NOMO-1 treated with DMSO at 0.1 percent for 48 hours (cell line): ENCODE measurements at regions not wholly inside any gene's neighbourhood (a gene's known extent, or its start where the extent isn't known, plus 50 kb on each side); places are given as distances from the start of the nearest gene placed in this dataset.
"Not testable (repeated sequence)": the region's sequence is repeated elsewhere in the genome, so short reads cannot be mapped to it uniquely, and the experiment has no call there.

Source experiments
- DNase-seq: peaks from one replicate; lab custom pipeline; 2025; ENCODE audit not compliant: unreplicated experiment; lab: John Stamatoyannopoulos, UW

DNA sequence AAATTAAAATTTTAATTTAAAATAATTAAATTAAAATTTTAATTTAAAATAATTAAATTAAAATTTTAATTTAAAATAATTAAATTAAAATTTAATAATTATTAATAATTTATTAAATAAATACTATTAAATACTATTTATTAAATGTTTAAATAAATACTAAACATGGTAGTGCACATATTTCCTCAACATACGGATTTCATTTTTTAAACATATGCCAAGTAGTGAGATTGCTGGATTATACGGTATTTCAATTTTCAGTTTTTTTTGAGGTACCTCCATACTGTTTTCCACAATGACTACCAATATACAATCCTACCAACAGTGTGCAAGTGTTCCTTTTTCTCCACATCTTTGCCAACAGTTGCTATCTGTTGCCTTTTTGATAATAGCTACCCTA lies 852.9 kb upstream of the CDH8 start:
- no peak for DNase-seq

DNA sequence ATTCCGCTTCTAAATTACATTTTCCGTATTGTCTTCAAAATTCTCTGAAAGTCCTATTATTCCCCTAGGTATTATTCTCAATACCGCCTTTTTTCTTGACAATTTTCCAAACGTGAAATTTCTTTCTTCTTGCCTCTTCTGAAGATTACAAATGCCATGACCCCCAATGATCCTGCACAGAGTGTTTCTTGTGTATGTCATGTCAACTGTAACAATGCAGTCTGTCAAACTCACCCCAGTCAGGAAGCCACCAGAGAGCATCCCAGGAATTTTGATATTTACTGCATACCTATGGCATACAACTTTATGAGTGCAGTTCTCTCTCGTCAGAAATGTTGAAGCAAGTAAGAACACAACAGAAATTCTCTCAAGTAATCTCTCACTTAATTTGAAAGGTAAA lies 847.3 kb upstream of the CDH8 start:
- DNase-seq, result no peak

DNA sequence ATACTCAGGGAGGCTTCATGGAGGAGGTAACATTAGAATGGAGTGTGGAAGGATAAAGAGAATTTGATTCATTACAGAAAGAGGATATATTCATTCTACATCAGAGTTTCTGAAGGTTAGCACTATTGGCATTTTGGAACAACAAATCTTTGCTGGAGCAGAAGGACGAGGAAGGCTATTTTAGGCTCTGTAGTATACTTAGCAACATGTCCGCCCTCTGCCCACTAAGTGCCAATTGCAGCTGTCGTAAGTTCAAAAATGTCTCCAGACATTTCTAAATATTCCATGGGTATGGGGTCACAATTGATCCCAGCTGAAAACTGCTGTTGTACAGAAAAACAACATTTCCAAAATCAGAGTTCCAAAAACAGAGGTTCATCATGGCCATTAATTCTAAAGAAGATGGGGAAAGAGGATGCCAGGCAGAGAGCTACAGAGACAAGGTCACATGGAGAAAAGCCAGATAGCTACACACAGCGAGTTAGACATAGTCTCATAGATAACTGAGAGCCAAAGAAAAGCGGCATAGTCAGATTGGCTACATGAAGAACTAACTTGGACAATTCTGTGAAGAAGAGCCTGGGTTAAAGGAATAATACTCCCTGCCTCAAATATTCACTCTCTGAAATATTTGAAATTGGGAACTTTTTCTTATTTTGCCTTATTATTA lies 846.4 kb upstream of the CDH8 start:
- no peak for DNase-seq

DNA sequence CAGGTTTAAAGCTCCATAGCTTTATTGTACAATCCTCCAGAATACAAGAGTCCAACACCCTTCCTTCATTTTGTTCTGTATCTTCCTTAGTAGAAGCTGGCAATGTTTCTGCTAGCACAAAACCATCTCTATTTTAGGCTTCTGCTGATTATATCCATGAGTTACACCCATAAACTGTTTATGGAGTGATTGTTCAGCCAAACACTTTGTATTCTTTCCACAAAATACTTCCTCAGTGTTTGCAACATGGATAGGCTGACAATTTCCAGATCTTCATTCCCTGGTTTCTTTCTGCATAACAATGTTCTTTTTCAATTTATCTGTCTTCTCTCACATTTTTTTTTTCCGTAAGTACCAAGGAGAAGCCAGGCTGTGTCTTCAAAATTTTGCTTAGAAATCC lies 839.9 kb upstream of the CDH8 start:
- DNase-seq, result no peak

DNA sequence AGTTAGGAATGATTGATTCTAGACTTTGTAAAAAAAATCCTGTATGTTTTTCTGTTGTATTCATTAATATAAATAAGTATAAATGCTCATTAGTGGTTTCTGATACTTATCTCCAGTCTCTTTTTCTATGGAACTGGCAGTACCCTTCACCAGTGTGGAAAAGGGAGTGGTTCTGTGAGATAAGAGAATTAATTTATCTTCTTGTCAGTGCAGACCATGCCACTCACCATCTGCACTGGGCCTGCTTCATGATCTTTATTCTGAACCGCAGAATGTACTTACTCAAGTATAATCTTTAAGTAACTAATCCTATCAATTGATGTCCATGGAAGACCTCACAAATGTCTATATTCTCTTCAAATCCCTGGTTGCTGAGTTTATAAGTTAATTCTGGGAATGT lies 836.1 kb upstream of the CDH8 start:
- DNase-seq, result no peak

DNA sequence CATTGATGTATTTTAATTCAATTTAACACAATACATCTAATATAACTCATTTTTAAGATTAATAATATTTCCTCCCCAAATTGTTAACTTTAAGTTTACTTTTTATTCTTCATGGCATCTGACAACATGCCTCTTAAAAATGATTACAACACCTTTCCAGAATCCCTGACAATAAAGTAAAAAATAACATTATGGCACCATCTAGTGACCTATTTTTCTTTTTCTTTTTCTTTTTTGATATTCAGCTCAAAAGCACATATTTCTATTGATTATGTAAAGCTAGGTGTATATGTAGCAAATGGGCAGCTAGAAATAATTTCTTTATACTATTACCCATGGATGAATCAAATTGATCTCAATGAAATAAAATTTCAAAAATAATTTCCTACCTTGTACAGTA lies 834.3 kb upstream of the CDH8 start:
- no peak for DNase-seq

DNA sequence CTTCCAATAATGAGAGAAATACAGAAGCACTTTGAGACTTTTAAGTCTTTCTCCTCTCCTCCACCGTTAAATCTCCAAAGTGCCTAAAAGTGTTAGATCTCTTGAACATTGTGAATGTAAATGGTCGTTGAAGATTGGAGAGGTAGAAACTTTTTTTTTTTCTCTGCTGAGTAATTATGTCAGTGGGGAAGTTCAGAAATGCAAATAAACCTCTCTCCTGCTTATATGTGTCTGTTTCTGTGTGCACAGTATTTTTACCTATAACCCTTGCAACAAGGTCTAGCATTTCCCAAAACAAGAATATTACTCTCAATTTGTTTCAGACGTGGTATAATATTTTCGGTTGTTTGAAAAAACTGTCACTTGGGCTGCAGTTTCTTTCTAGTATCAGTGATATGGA lies 833.6 kb upstream of the CDH8 start:
- no peak for DNase-seq

DNA sequence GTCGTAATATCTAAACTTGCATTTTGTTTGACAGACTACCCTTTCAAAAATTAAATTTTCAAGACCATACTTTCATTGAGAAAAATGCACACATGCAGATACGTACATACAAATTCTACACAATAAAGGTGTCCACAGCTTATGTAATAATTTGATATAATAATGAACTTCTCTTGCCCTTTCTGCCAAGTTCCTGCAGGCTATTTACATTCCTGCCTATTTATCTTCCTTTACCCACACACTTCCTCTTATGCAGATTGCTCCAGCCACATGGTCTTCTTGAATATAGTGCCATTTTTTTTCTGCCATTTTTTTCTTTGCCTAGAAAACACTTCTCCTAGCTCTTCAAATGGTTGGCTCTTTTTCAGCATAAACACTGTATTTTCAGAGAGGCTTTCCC lies 826.9 kb upstream of the CDH8 start:
- DNase-seq, result no peak

DNA sequence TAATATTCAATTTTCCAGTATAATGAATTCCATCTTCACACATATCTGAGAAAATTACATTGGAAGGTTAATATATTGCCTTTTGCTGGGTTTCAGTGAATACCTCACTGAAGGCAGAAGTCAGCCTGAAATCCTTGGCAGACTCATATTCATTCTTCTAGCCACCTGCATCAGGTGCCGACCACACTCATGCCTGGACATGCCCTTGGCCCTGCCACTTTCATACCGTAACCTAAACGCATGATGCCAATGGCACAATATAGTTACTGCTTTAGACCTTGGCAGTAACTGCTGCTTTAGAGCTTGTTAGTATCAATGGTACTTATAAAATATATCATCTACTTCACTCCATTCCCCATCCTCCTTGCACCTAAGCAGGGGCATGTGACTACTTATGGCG lies 817.6 kb upstream of the CDH8 start:
- DNase-seq, result no peak

DNA sequence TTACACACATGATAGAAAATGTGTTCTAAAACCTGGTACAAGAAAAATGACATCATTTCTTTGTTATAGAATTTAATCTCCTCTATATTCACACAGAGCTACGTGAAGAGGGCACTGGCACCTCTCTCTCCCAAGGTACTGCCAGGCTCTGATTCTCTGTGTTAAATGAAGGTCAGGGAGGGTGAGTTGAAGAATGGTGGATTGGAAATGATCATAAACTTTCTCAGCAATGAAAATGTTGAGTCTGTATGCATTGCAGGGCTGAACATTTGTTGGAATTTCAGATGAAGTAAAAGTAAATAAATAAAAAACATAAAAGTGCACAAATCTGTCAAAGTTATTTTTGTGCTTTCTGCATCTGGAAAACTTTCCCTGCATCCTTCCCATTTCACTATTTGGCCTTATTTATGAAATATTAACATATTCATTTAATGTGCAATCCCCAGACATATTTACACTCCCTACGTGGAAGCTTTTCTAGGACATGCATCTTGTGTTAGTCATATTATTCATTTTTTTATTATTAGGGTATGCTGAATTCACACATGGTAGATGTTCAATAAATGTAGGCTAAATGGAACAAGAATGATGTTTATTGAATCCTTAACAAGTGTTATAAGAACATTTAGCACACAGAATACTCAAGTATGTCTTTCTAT lies 810.3 kb upstream of the CDH8 start:
- no peak for DNase-seq

DNA sequence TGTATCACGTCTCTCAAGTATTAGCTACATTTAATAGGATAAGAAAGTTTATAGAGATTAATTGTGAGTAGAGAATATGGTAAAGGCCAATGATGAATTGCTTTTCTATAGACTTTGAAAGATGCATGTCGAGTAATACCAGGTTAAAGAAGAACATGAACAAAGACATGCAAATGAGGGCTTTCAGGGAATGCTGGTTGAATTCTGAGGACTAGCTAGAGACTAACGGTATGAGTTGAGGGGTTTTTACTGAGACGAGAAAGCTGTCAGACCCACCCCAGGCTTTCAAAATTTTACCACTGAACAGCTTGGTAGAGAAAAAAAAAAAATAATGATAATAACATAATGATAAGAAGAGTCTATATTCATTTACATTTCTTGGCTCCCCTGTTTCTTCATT lies 796.0 kb upstream of the CDH8 start:
- DNase-seq, result no peak

DNA sequence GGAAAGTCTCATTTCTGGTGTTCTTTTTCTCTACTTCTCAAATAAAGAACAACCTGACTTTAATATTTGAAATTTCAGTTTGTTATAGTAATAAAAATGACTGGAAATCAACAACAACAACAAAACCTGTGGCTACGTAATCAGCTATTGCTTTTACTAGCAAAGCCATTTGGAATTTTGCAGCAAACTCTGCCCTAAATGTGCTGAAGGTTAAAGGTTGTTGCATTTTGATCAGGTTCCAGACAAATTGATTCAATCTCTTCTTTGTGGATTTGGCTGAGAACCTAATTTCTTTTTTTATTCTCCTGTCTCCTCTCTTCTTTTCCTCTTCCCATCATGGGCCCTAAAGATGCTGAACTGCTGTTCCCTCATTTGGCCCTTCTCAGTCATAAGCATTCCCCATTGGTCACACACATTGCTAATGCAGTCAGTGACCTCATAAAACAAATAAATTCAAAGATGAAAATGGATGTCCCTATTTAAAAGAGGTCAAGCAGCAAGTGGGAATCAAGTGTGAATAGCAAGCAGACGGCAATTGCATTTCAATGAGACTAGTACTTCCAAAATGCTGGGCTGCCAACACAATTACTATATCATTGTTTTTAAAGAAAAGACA lies 795.1 kb upstream of the CDH8 start:
- DNase-seq, result no peak

DNA sequence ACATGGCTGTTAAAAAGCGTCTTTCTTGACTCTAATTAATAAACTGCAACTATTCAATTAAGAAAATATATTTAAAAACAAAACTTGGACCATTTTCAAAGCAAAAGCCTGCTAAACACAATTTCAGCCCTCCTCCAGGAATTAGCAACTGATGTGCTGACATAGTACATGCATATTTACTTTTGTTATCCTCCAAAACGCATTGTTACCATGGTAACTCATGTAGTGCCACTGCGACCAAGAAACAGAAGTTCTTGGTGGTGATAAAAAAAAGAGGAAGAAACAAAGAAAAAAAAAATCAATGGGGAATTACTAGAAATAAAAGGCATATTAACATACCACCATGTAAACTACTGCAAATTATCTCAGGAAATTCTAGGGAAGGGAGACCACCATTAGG lies 793.4 kb upstream of the CDH8 start:
- DNase-seq, result peak; percentile 15

DNA sequence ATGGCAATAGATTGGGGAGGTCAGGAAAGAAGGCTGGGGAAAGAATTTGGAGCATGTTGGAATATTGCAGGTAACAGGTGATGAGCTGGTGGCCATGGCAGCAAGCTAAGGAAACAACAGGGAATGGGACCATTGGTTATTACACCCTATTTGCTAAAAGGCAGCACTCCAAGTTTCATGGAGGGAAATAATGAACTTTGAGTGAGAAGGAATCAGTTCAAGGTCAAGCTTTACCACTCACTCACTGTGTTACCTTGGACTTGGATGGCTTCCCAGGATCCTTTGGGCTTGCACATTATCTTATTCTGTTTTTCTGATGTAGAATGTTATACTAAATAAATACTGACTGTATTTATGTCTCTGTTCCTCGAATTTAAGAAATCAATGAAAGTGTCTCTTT lies 792.8 kb upstream of the CDH8 start:
- no peak for DNase-seq

DNA sequence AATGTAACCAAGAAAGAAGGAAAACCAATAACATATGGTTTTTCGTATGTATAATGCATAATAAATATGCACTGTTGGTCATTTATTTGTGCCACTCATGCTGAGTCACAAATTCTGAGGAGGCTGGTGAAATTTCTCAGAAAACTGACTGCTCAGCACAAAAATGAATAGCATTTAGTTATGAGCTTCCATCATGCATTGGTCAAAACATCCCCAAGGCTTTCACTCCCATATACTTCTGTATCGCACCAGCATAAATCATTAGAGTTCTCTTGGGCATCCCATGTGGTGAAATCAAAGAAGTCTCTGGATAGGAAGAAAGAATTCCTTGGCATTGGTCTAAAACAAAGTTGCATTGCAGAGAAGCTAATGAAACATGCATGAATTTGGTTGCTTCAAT lies 785.6 kb upstream of the CDH8 start:
- DNase-seq, result no peak

DNA sequence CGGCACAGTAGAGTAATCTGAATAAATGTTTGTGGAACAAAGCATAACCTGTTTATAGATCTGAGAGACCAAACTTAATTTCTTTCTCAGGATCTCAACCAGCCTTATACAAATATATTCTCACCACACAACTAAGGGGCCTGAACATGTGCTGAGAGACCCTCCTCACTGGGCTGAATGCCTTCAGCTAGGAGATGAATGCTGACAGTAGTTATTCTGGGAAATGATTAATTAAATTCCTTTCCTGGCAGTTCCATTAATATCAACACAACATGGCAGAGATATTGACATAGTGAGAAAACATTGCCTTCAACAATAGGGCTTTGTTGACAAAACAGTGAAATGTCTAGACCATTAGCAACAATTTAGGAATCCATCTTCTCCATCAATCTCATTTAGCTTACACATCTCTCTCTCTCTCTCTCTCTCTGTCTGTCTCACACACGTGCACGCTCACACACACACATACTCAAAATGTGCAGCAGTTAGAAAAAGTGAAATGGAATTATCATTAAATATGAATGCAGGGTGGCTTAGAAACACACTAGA lies 780.8 kb upstream of the CDH8 start:
- no peak for DNase-seq

DNA sequence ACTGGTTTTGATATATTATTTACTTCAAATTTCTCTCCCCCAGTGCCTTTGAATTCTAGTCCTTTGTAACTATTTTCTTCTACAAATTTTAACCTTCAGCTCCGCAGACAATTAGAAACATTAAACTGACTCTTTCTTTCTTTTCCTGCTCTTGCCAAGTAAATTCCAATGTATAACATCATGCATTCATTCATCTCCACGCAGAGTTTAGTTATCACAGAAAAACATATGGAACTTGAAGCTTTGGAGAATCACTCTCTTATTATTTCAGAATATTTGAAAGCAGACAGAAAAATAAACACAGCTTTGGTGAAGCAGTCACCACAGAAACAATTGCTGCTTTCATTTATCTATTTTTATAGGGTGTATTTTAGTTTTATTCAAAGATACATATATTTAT lies 778.7 kb upstream of the CDH8 start:
- DNase-seq, result no peak

DNA sequence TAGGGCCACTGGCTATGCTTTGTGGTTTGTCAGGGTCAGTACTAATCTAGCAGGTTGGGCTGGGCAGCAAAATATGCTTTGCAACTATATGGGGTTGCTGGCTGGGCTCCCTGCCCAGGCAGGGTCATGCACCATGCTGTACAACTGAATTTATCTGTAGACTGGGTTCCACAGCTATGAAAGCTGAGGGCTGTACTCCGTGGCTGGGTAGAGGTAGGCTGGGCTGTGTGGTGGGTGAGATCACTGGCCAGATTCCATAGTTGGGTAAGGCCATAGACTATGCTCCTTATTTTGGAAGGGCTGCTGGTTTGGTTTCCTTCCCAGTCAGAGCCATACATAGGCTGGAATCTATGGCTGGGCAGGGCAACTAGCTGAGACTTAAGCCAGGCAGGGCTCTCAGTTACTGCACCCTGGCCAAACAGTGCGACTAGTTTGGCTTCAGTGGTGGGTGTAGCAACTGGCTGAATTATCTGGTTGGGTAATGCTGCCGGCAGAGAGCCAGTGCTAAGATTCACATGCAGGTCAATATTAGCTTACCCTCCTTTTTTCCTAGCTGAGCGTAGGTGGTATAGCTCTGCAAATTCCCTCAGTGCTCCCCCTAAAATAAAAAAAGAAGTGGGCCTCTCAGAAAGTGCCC lies 769.1 kb upstream of the CDH8 start:
- DNase-seq, result no peak

DNA sequence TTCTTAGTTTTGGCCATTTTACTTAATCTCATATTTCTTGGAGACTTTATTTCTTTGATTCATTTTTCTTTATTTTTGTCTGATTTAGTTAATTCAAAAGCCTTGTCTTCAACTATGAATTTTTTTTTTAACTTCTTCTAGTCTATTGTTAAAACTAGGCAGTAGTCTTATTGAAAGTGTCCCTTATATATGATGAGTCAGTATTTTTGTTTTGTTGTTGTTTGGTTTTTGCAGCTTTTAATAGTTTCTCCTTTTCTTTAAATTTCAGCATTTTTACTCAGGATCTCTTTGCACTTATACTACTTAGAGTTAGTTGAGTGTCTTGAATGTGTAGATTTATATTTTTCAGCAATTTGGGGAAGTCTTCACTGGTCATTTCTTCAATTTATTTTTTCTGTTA lies 758.5 kb upstream of the CDH8 start:
- no peak for DNase-seq

DNA sequence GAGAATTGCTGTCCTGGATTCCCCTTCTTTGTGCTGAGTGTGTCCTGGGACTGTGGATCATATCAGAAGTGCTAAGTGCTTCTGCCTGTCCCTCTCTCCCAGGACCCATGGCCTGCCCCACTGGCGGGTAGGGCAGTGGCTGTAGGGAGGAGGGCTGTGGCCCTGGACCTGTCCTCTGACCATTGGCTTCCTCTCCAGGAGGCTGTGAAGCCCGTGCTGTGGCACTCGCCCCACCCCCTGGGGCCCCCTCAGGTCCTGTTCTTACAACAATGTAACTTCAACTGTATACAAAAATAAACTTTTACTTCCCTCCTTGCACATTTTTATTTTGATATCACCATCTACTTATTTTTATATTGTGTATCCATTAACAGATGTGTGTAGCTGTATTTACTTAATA lies 743.8 kb upstream of the CDH8 start:
- DNase-seq, result not testable (repeated sequence)

DNA sequence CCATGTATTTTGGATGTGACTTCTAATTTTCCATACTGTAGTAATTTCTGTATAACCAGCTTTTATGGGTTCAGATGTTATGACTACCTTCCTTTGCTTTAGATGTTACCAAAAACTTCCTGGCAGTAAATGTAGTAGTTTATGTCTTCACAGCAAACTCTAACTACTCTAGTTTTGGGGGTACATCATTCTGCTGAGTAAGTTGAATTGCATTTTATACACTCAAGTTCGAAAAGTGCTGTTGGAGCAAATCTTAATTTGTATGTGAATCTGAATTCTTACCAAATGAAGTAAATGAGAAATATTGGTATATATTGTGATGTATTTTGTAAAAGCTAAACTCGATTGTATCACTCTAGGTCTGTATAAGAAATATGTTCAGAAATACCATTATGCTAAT lies 728.3 kb upstream of the CDH8 start:
- no peak for DNase-seq

DNA sequence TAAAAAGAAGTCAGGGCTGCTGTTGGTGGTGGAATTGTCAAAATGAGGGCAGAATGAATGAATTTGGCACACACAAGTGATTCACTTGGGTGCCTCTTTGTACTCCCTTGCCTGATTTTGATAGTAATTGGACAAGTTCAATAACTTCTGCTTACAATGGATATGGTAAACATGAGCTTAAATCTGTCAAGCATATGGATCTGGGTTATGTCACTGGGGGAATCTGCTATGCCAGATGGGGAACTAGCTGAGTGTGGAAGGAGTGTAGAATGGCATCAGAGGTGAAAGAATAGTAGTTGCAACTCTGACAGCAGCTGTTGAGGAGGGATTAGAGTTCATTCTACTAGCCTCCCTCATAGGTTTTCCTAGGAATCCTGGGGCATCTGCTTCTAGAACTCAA lies 724.2 kb upstream of the CDH8 start:
- DNase-seq, result no peak
